HepG2 (cell line): ENCODE measurements at regions not wholly inside any gene's neighbourhood (a gene's known extent, or its start where the extent isn't known, plus 50 kb on each side); places are given as distances from the start of the nearest gene placed in this dataset.

Experiments used
- ATF2 ChIP-seq: sonication (generic); formaldehyde crosslinking; IDR thresholded peaks from 2 replicates; pipeline ENCODE4 v1.4.0; 2020; ENCODE audit warnings: missing genetic modification reagents
- EZH2 ChIP-seq: conservative IDR thresholded peaks from 2 replicates; pipeline ENCODE4 v1.6.1; 2012; ENCODE audit warnings: mild to moderate bottlenecking, low read depth, low read length, moderate library complexity
- FOXK1 ChIP-seq: sonication (generic); formaldehyde crosslinking; IDR thresholded peaks from 2 replicates; pipeline ENCODE4 v1.4.0; 2020; ENCODE audit warnings: low read depth, missing genetic modification reagents, borderline replicate concordance
- HNF1B ChIP-seq: sonication (generic); formaldehyde crosslinking; IDR thresholded peaks from 2 replicates; pipeline ENCODE4 v1.5.1; 2020; ENCODE audit warnings: mild to moderate bottlenecking, moderate library complexity, missing genetic modification reagents
- MED13 ChIP-seq: sonication (generic); formaldehyde crosslinking; IDR thresholded peaks from 2 replicates; pipeline ENCODE4 v1.5.0; 2020; ENCODE audit warnings: missing genetic modification reagents
- NFE2 ChIP-seq: sonication (generic); formaldehyde crosslinking; IDR thresholded peaks from 2 replicates; pipeline ENCODE4 v1.4.0; 2020; ENCODE audit warnings: missing genetic modification reagents
- PPARG ChIP-seq: conservative IDR thresholded peaks from 2 replicates; pipeline ENCODE4 v1.6.1; 2016; ENCODE audit warnings: missing biosample characterization, missing genetic modification reagents
- SNAPC4 ChIP-seq: sonication (generic); formaldehyde crosslinking; IDR thresholded peaks from 2 replicates; pipeline ENCODE4 v1.4.0; 2020; ENCODE audit warnings: mild to moderate bottlenecking, missing genetic modification reagents
- TCF7L2 ChIP-seq: IDR thresholded peaks from 2 replicates; pipeline ENCODE4 v1.6.1; 2011; ENCODE audit warnings: mild to moderate bottlenecking, low read depth, low read length, moderate library complexity
- TMF1 ChIP-seq: sonication (generic); formaldehyde crosslinking; IDR thresholded peaks from 2 replicates; pipeline ENCODE4 v1.8.1; 2022; ENCODE audit warnings: low read depth, missing genetic modification reagents
- ZBTB39 ChIP-seq: sonication (generic); formaldehyde crosslinking; IDR thresholded peaks from 2 replicates; pipeline ENCODE4 v1.5.0; 2020; ENCODE audit warnings: missing genetic modification reagents
- ZNF121 ChIP-seq: sonication (generic); formaldehyde crosslinking; IDR thresholded peaks from 2 replicates; pipeline ENCODE4 v1.5.0; 2020; ENCODE audit warnings: mild to moderate bottlenecking, missing genetic modification reagents
- ZNF879 ChIP-seq: sonication (generic); formaldehyde crosslinking; IDR thresholded peaks from 2 replicates; pipeline ENCODE4 v1.8.1; 2023; ENCODE audit warnings: missing genetic modification reagents
- TF ChIP-seq, protein P1 (sequence below), 2 experiments: sonication (generic) in 1 of 2; formaldehyde crosslinking in 1 of 2; IDR thresholded peaks; 2 replicates each; pipeline versions ENCODE4 v1.5.1 to v1.6.1; 2011 to 2020; ENCODE audit warnings: borderline replicate concordance in 1 of 2, low read depth in 1 of 2, low read length in 1 of 2, mild to moderate bottlenecking in 1 of 2, missing genetic modification reagents in 1 of 2, moderate library complexity in 1 of 2

- TF ChIP-seq ZBTB39 (CRISPR knock-in tag) (no peak), TCF7L2 (no peak), TMF1 (CRISPR knock-in tag) (no peak), PPARG (no peak), ZNF121 (CRISPR knock-in tag) (no peak), EZH2 (no peak), NFE2 (CRISPR knock-in tag) (no peak), MED13 (CRISPR knock-in tag) (no peak), FOXK1 (CRISPR knock-in tag) (no peak), HNF1B (no peak), ATF2 (CRISPR knock-in tag) (no peak), SNAPC4 (CRISPR knock-in tag) (no peak), ZNF879 (CRISPR knock-in tag) (no peak)
- TF ChIP-seq, protein P1, sequence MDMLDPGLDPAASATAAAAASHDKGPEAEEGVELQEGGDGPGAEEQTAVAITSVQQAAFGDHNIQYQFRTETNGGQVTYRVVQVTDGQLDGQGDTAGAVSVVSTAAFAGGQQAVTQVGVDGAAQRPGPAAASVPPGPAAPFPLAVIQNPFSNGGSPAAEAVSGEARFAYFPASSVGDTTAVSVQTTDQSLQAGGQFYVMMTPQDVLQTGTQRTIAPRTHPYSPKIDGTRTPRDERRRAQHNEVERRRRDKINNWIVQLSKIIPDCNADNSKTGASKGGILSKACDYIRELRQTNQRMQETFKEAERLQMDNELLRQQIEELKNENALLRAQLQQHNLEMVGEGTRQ (IDR thresholded peaks at IDR 0.05; ENCODE audit: low read depth, low read length), result no peak
- TF ChIP-seq, protein P1 (CRISPR knock-in tag; IDR thresholded peaks at IDR 0.05; ENCODE audit: borderline replicate concordance), result no peak
Observed at GRCh38 chr11:31869986-31870385, 58.9 kb upstream of the PAX6 start (continued).
